NCI-H1105 (cell line): ENCODE measurements at regions not wholly inside any gene's neighbourhood (a gene's known extent, or its start where the extent isn't known, plus 50 kb on each side); places are given as distances from the start of the nearest gene placed in this dataset.
"Not testable (repeated sequence)": the region's sequence is repeated elsewhere in the genome, so short reads cannot be mapped to it uniquely, and the experiment has no call there.

ENCODE experiments used
- DNase-seq: peaks from one replicate; lab custom pipeline; 2025; lab: John Stamatoyannopoulos, UW

DNA sequence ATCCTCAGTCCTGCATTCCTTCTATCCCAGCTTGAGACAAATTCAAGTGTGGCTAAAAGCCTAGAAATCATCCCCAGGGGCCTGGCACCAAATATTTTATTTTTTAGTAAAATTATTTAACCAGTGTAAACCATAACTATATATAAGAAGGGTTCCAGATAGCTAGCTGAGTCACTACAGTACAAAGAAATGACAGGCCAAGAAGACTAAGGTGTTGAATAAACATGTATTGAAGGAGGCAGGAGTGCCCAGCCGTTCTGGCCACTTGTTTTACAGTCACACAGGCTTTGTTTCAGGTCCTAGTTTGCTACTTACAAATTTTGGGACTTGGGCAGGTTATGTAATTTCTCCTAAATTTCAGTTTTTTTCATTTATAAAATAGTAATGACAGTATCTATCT is 225.9 kb upstream of the PITX2 start:
- DNase-seq = no peak

DNA sequence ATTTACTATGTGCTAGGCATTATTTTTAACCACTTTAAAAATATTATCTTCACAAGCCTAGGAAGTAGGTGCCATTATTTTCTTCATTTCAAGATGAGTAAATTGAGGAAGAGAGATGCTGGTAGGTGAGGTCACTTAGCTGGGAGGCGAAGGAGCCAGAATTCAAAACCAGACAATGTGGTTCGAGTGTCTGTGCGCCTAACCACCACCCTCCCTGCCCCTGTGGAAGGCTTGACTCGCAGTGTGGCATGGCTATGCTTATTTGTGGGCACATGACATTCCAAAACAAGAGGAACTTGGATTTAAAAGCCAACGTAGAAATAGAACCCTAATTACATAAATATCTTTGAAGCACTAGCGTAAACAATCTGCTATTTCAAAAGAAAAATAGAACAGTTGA is 226.6 kb upstream of the PITX2 start:
- DNase-seq = no peak

DNA sequence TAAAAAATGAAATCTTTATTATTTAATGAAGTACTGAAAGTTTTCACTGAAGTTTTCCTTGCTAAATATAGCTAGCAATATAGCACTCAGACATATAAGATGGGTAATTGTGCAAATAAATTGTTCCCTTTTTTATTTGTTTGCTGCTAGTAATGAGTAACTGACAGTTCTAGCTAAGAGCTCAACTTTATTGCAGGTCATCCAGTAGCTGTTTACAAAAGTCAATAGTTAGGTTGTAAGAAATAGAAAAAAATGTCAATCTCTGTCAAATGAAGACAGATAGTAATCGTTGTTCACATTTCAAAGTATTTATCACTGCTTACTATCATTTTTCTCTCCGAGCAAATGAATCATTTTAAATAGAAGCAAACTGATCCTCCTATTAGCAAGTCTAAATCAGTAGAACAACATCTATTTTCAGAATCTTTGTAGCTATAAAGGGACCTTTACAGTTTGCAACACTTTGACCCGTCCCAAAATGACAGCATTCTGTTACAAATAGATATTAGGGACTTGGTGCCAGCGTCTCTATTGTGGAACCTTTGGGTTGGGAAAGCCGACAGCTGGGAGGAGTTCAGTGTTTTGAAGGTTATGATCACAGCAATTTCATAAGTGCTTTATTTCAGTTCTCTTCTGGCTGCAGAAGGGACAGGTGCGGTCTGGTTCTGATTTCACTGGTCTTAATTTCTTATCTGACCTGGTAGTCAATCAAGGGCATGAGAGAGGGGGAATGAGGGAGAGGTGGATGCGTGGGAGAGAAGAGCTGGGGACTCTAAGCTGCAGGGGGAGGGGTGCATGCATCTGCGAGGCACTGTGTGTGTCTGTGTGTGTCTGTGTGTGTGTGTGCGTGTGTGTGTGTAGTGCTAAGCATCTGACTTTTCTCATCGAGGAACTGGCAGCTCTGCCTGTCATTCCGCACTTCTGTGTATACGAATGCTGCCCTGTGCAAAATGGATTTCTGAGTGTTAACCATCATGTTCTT is 227.9 kb upstream of the PITX2 start:
- no peak for DNase-seq

DNA sequence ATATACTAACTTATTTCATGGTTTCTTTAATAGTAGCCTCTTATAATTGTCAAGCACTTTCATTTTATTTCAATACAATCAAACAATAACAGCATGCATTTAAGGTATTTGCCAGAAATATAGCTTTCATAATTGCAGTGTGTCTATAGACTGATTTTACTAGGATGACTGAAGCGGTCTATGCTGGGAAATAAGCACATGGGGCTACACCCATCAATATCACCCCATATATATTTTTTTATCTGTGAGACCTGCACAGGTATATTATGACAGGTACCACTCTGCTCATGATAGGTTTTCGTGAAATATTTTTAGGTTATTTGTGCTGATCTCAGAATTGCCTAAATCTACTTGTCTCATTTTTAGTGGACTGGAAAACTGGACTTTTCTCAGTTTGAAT is 229.1 kb upstream of the PITX2 start:
- no peak for DNase-seq

DNA sequence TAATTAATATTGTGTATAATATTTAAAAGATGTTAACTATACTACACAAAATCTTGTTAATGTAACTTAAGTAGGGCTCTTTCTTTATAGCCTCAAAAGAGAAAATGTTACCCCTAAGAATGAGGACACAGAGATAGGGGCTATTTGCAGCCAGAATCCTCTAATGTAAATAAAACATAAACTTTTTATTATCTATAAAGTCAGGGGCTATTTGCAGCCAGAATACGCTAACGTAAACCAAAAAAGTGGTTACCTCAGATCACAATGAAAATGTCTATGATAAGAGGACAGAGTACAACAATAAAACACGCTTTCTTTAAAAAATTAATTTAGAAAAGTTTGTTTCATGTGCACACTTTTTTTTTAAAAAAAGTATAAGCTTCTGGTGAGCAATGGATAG is 229.9 kb upstream of the PITX2 start:
- DNase-seq = no peak

DNA sequence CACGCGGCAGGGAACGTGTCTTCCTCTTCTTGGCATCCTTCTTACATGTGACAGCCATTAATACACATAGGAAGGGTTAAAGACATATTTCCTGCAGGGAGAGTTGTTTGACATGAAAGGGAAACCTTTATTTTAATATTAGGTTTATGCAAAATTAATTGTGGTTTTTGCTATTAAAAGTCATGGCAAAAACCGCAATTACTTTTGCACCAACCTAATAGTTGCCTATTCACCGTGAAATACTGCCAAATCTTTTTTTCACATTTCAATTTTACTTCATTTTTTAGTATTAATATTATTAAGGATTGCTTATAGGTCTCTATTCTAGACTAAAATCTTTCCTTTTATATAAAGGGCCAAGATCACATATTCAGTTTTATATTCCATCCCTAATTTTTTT is 230.4 kb upstream of the PITX2 start:
- DNase-seq = no peak

DNA sequence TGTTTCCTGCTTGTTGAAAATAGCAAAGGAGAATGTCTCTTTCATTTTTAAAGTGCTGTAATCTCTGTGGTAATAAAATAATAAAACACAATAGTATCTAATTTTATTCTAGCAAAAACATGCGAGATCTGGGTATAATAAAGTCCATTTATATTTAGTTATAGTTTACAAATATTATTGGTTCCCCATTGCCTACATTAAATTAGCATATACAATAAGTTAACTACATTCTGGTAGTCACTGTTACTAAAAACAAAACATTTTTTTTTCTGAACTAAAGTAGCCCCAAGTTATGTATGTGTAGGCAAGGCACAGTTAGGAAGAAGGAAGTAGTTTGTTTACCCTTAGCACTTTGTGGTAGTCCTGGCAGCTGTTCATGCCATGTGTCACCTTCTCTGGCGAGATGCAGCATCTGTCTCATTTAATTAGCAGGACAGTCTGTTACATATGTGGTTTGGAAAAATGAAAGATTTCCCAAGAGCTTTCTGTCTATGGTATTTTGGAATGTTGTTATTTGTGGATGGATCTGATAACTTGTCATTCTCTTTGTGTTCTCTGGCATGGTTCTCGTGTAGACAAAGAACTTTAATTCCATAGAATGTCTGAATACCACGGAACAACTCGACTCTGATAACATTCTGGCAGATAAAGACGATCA is 231.3 kb upstream of the PITX2 start:
- no peak for DNase-seq

DNA sequence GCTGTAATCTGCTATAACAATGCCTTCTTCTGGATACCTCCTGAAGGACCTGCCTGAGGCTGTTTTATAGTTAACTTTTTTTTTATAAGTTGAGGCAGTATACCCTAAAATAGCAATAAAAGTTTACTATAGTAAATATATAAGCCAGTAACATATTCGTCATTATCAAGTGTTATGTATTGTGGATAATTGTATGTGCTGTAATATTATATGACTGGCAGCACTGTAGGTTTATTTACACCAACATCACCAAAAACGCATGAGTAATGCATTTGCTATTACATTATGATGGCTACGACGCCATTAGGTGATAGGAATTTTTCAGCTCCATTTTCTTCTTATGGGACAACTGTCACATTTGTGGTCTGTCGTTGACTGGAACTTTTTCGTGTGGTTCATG is 237.2 kb upstream of the PITX2 start:
- no peak for DNase-seq

DNA sequence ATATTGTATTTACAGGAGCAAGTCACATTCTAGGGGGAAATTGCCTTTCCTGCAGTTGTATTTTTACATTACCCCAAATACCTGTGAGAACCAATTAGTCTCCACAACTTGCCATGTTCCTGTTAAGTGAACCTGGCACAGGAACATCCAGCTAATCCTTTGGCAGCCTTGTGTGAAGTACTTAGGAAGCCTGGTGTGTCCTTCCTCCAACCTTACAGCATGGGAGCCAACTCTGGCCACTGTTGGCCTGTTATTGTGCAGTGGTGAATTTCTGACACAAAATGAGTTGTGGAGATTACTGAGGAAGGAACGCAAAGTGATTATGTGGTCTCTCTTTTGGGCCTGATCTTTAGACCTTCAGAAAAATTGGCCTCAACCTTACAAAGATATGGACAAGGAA is 238.0 kb upstream of the PITX2 start:
- DNase-seq = no peak

DNA sequence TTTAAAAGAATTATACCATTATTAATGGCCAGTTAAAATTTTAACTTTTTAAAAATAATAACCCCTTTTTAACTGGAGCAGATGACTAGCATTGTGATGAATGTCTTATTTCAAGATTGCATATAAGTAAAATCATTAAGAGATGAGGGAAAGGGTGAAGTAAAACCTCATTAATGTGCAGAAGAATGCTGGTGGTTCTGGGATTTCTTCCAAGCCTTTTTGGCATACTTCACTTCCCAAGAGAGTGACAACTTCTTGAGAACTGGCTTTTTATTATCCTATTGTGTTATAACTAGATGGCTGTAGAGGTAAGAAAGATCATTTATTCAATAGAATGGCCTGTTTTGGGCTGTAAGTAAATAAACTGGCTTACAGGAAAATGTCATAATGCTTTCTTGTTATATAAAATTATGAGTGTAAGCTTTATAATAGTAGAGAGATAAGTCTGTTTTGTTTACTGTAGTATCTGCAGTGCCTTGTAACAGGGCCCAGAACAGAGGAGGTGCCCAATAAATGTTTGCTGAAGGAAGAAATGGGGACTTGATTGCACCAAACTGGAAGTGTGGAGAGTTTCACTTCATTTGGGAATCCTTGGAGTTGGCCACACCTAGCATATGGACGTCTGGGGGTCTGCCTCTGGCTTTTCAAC is 242.9 kb upstream of the PITX2 start:
- no peak for DNase-seq

DNA sequence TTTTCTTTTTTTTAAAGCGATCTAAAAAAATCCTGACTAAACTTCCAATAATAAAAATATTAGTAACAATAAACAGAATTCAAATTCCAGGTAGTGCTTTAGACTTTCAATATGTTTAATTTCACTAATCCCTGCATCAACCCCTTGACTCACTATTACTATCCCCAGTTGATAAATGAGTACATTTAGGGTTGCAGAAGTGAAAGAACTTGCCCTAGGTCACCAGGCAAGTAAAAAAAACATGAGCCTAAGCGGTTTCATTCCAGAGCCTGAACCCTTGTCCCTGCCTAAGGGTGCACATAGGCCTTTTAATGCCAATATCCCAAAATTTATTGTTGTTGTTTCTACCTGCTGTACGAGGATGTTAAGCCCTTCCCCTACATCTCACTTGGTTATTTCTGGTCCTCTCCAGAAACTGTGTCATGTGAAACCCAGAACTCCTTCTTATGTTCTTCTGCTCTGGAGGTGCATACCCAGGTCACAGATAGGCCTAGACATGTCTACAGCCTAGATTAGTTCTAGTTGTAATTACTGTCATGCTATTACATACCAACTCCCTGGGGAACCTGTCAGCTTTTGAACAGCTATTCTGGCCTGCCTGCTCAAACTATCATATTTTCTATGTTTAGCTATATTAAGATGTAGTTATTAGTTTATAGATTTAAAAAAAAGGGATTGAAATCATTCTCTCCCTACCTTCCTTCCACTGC is 244.5 kb upstream of the PITX2 start:
- DNase-seq = no peak

DNA sequence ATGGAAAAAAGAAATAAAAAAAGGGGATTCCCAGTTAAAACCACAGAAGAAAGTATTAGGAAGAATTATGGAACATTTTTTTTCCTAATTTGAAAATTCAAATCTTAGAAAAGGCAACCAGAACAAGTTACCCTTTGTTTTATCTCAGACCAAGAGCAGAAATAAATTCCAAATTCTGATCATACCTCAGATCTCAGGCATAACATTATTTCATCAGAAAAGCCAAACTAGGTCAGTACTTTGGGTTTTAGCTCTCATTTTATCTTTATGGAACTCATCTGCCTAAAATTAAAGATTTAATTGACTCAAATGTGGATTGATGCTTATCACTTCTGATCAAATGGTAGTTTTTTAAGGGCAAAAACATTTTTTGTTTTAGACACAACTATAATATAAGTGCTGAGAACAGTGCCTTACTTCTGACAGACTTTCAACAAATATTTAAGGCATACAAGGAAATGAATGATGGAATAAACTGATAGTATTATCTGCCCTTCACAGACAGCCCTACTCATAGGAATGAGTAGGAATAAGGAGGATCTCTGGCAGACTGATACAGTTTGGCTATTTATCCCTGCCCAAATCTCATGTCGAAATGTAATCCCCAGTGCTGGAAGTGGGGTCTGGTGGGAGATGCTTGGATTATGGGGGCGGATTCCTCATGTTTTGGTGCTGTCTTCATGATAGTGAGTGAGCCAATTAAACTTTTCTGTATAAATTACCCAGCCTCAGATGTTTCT is 245.3 kb upstream of the PITX2 start:
- DNase-seq = no peak

DNA sequence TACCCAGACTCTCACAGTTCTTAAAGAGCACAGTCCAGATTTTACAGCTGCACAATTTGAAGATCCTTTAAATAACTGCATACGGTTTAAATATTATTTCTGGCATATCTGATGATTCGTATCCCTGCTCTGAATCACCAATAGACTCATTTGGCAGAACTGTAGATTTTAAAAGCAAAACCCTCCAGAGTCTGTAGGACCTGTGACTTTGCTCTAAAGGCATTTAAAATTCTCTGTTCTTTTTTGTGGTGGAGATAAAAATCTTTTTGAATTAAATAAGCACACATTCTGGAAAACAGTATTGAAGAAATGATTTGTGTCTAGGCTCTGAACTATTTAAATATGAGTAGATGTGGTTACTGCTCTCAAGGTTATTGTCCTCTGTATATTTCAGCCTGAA is 246.2 kb upstream of the PITX2 start:
- no peak for DNase-seq

DNA sequence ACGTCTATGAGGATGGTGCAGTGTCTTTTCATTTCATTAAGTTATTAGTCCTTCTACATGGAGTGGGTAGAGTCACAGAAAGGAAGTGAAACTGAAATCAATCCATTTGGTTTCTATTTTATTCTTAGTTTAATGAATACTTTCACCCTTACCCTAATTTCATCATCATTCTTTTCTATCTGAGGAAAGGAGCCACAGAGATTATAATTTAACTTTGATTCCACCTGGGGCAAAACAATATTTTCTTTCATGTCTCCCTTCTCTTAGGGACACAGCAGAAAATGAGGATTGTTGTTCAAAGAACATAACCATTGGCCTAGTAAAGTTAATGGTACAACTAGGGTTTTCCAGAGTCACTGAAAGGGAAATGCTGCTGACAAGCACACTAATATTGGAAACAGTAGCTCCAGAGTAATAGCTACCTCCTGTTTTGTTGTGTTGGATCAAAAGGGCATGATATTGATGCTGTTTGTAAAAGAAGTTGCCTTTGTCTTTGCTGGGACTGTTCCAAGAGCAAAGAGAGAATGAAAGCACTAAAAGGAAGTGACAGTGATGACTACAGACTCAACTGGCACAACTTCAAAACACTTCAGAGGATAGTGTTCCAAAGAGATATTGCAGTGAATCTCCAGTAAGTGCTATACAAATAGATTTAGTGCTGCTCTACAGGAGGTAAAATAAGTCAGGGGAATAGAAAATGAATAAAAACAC is 247.1 kb upstream of the PITX2 start:
- DNase-seq = no peak

DNA sequence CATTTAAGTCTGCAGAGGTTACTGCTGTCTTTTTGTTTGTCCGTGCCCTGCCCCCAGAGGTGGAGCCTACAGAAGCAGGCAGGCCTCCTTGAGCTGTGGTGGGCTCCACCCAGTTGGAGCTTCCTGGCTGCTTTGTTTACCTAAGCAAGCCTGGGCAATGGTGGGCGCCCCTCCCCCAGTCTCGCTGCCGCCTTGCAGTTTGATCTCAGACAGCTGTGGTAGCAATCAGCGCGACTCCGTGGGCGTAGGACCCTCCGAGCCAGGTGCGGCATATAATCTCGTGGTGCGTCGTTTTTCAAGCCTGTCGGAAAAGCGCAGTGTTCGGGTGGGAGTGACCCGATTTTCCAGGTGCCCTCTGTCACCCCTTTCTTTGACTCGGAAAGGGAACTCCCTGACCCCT is 253.3 kb upstream of the PITX2 start:
- DNase-seq = not testable (repeated sequence)

DNA sequence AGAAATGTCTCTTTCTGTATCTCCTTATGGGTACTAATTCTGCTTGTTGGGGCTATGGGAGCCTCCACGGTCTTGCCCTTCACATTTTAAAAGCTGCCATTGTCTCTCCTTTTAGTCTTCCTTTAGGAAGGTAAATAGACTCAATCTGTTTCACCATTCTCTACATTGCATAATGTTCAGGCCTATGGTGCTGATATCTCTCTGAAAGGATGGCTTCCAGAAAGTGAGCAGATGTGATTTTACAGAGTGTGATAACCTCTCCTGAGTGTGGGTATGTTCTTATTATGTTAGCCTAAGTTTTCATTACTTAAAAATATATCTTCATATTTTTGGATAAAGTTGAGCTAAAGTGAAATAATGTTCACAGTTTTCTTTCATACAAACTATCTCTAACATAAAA is 254.0 kb upstream of the PITX2 start:
- no peak for DNase-seq

DNA sequence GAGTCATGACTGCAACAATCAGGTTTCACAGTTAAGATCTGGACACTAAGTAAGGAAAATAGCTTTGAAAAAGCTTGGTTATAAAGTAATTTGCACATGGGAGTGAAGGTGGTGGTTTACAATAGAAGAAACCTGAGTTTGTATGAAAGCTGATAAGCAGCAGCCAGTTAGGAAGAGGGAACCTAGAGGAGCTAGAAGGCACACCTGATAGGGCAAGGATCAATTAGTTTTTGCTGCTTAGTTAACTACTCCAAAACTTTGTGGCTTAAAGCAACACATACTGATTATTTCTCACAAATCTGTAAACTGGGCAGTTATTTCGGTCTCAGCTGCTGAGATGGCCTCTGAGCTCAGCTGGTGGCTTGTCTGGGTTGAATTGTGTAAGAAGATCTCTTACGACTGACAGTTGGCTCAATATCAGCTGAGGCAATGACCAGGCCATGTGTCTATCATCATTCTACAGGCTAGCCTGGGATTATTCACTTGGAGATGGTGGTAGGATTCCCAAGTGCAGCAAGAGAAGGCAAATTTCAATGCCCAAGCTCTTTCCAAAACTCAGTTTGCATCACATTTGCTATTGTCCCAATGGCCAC is 255.0 kb upstream of the PITX2 start:
- no peak for DNase-seq

DNA sequence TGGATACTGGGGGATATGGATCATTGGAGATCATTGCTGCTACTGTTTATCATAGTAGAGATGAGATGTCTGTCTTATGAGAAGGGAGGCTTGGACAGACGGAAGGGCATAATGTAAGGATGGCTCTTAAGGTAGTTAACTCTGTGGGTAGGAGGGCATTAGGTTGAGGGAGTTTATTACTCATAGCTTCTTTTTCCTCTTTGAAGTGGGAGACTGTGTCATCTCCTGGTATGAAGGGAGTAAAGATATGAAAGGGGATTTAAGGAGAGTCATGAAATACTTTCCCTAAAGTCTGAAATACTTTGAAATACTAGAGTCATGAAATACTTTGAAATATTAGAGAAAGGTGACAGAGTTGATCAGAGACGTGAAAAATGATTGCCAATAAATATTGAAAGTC is 255.5 kb upstream of the PITX2 start:
- DNase-seq = no peak

DNA sequence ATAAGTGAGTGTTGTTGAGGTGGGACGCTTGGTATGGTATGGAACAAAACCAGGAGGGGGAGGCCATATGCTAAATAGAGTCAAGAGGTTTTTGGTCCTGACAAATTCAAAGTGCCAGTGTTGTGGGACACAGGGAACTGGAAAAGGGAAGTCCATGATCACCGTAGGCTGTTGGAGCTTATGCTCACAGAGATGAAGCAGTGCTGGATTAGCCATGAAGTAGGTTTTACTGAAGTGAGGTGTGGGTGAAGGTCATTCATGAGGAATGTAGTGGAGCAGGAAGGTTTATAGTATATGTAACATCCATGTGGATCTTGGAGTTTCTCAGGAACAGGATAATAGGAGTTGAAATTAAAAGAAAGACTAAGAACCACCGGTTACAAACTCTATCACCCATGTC is 256.1 kb upstream of the PITX2 start:
- DNase-seq = no peak

DNA sequence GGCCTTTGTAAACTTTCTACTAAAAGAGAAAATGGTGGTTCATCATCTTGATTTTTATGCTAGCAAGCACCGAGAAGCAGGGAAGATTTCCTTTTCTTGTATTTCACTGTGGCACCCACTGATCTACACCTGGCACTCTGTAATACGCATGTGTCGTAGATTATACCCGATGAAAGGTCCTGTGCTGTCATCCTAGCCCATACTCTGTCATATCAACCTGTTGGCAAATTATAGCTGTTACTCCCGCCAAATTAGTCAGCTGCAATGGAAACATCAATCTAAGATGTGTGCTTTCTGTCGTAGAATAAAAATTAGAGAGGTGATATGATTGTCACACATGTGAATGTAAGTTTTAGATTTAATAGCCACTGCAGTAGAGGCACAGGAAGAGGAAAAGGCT is 263.4 kb upstream of the PITX2 start:
- no peak for DNase-seq

DNA sequence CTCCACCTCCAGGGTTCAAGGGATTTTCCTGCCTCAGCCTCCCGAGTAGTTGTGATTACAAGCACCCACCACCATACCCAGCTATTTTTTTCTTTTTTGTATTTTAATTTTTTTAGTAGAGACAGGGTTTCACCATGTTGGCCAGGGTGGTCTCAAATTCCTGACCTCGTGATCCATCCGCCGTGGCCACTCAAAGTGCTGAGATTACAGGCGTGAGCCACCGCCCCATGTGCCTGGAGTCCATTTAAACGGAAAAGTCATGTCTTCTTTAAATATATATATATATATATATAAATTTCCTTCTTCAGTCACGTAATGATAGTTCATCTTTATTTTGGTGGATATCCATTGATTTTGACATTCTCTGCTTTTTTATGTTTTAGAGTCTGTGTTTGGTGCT is 264.0 kb upstream of the PITX2 start:
- no peak for DNase-seq
